Calu3 (cell line): ENCODE measurements at regions not wholly inside any gene's neighbourhood (a gene's known extent, or its start where the extent isn't known, plus 50 kb on each side); places are given as distances from the start of the nearest gene placed in this dataset.

Experiments used
- BruUV-seq: library from RNA; stranded (reverse); fragments of 400-500 nt; replicated peaks from 2 replicates; lab custom pipeline; 2021; lab: Mats Ljungman, UMichigan
- CTCF ChIA-PET: fragments of 300-600 bp; sonication (Branson Sonifier 250); formaldehyde crosslinking; loops from one replicate; lab custom pipeline; 2022; ENCODE audit warnings: antibody characterized with exemption; lab: Charles Lee
- DNase-seq: peaks from one replicate; pipeline ENCODE4 v3.0.0; 2022
- H3K27ac Mint-ChIP-seq: one replicate; pipeline ENCODE4 v1.8.0; 2022; ENCODE audit warnings: mixed read lengths; ENCODE audit not compliant: unreplicated experiment
- H3K27me3 Mint-ChIP-seq: one replicate; pipeline ENCODE4 v1.8.0; 2022; ENCODE audit warnings: mixed read lengths; ENCODE audit not compliant: unreplicated experiment
- H3K36me3 Mint-ChIP-seq: one replicate; pipeline ENCODE4 v1.8.0; 2022; ENCODE audit warnings: mild to moderate bottlenecking, moderate library complexity, mixed read lengths; ENCODE audit not compliant: insufficient read depth, unreplicated experiment
- H3K4me1 Mint-ChIP-seq: one replicate; pipeline ENCODE4 v1.8.0; 2022; ENCODE audit warnings: mild to moderate bottlenecking, low read depth, mixed read lengths; ENCODE audit not compliant: unreplicated experiment
- H3K4me3 Mint-ChIP-seq: one replicate; pipeline ENCODE4 v1.8.0; 2022; ENCODE audit warnings: mild to moderate bottlenecking, low read depth, moderate library complexity, mixed read lengths; ENCODE audit not compliant: unreplicated experiment
- H3K9me3 Mint-ChIP-seq: one replicate; pipeline ENCODE4 v1.8.0; 2022; ENCODE audit warnings: low read depth, mixed read lengths; ENCODE audit not compliant: unreplicated experiment
- intact Hi-C: fragments of 100-400 bp; cut with micrococcal nuclease; formaldehyde crosslinking; loops from one replicate; pipeline ENCODE4 v1.10.0; 2022; ENCODE audit not compliant: unreplicated experiment
- TF ChIP-seq, protein P1 (sequence below): fragments of 200-600 bp; IDR thresholded peaks from one replicate; pipeline ENCODE4 v1.8.0; 2022; ENCODE audit warnings: antibody characterized with exemption; ENCODE audit not compliant: unreplicated experiment

DNA sequence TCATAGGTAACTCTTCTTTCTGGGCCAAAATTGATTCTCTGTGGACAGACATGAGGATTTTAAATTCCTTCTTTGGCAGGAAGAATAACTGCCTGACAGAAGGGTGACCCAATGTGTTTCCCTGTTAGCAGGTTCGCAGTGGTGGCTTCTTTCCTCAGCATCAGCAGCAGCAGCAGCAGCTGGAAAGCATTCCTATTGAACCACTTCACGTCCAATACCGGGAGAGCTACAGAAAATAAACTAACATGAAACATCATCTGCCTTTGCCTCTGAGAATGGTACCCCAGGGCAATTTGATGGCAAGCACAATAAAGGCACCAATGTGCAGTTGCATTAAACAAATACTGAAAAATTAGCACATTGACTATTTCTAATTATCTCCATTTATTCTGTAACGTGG, 214.5 kb downstream of the TMEM167A start:
- CTCF ChIA-PET, result interaction anchor here (0.6 kb wide), 1 partner anchor 484 kb away, joined by 3 read pairs; no protein-coding TSS in a partner anchor
- no peak for DNase-seq
- BruUV-seq, result no TSS peak
- Mint-ChIP-seq H3K27me3 (no peaks in the 10 kb centered on the region), H3K27ac (no peak overlapping the region), H3K36me3 (no peaks in the 10 kb centered on the region), H3K4me1 (no peaks in the 10 kb centered on the region), H3K9me3 (peaks cover 3% of the 10 kb centered on the region), H3K4me3 (no peak overlapping the region)
- TF ChIP-seq, protein P1, sequence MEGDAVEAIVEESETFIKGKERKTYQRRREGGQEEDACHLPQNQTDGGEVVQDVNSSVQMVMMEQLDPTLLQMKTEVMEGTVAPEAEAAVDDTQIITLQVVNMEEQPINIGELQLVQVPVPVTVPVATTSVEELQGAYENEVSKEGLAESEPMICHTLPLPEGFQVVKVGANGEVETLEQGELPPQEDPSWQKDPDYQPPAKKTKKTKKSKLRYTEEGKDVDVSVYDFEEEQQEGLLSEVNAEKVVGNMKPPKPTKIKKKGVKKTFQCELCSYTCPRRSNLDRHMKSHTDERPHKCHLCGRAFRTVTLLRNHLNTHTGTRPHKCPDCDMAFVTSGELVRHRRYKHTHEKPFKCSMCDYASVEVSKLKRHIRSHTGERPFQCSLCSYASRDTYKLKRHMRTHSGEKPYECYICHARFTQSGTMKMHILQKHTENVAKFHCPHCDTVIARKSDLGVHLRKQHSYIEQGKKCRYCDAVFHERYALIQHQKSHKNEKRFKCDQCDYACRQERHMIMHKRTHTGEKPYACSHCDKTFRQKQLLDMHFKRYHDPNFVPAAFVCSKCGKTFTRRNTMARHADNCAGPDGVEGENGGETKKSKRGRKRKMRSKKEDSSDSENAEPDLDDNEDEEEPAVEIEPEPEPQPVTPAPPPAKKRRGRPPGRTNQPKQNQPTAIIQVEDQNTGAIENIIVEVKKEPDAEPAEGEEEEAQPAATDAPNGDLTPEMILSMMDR, result no peak
- intact Hi-C loops, result no loop called here

DNA sequence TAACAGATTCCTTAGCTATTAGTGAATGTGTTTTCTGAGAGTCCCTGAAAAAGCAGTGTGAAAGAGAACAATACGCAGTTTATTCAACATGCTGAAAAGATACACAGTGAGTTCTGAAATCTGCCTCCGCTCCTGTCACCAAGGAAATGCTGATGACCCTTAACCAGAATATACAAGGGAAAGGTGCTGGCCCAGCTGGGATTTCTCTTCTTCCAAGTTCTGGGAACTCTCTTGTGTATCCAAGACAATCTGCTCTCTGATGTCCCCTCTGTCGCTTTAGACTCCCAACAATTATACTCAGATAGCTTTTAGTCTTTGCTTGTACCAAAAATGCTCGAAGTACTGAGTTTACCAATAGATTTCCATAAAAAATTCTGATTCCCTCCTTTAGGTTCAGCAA, 214.9 kb downstream of the TMEM167A start:
- TF ChIP-seq, protein P1, result no peak
- peaks cover 3% of the 10 kb centered on the region for H3K9me3 Mint-ChIP-seq
- no peaks in the 10 kb centered on the region for H3K4me1 Mint-ChIP-seq
- H3K36me3 Mint-ChIP-seq, result no peaks in the 10 kb centered on the region
- DNase-seq, result no peak
- no TSS peak for BruUV-seq
- H3K4me3 Mint-ChIP-seq, result no peak overlapping the region
- intact Hi-C loops, result no loop called here
- CTCF ChIA-PET, result no interaction called here
- no peak overlapping the region for H3K27ac Mint-ChIP-seq
- no peaks in the 10 kb centered on the region for H3K27me3 Mint-ChIP-seq

DNA sequence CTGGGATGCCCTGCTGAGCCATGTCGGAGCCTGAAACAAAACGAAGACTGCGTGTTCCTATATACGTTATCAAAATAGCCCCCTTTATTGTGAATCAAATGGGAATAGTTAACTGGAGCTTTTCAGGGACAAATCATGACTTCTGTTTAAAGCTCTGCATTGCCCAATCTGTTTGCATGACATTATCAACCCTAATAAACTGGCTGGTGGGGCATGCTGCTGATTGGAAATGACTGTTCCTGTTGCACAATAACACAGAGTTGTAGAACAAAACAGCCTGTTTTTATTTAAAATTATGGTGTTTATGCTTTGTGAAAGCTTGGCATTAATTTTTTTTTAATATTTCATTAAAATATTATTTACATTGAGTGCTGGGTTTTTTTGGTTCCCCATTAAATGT, 215.5 kb downstream of the TMEM167A start:
- Mint-ChIP-seq H3K27ac (no peak overlapping the region), H3K36me3 (no peaks in the 10 kb centered on the region), H3K4me1 (no peaks in the 10 kb centered on the region), H3K4me3 (no peak overlapping the region), H3K27me3 (no peaks in the 10 kb centered on the region), H3K9me3 (peaks cover 3% of the 10 kb centered on the region)
- no peak for DNase-seq
- TF ChIP-seq, protein P1, result no peak
- intact Hi-C loops, result no loop called here
- BruUV-seq, result no TSS peak
- CTCF ChIA-PET, result no interaction called here

DNA sequence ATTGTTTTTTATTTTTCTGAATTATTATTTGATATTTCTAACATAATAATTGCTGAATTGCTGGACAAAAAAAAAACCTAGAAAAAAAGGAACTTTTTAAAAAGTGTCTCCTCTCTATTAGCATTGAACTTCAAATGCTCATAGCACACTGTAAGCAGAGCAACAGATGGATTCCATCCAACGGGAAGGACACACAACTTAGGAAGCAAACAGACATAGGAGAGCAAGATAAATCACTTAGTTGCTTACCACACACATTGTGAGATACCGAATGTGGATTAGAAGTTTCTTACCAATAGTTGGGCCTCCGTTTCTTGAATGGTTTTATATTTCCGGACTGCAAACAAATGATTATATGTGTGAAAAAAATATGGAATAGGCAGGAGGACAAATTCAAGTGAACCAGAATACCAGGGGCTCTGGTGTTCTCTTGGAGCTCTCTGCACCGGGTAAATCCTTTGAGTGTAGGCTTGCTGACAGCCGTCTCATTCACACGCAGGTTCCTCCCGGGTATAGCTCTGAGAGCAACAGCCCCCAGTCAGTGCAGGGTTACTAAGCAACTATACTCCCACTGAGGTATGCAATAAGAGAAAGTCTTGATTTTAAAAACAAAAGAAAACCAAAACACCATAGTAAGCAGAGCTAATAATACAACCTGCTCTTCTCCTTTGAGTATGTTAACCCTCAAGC, 217.6 kb downstream of the TMEM167A start:
- Mint-ChIP-seq H3K4me3 (no peak overlapping the region), H3K4me1 (no peaks in the 10 kb centered on the region), H3K27ac (no peak overlapping the region), H3K9me3 (peaks cover 3% of the 10 kb centered on the region), H3K36me3 (no peaks in the 10 kb centered on the region), H3K27me3 (no peaks in the 10 kb centered on the region)
- no TSS peak for BruUV-seq
- intact Hi-C loops, result no loop called here
- DNase-seq, result no peak
- CTCF ChIA-PET, result no interaction called here
- TF ChIP-seq, protein P1, result no peak
